Osteoblast (primary cell): ENCODE measurements at regions not wholly inside any gene's neighbourhood (a gene's known extent, or its start where the extent isn't known, plus 50 kb on each side); places are given as distances from the start of the nearest gene placed in this dataset.

Source experiments
- DNase-seq: peaks from one replicate; pipeline ENCODE4 v3.0.0; 2011; ENCODE audit warnings: low spot score, mixed read lengths; ENCODE audit not compliant: insufficient read length; ENCODE audit errors: missing footprints
- H2AFZ ChIP-seq: 2 replicates; pipeline ENCODE4 v1.6.0; 2011; ENCODE audit warnings: mild to moderate bottlenecking, low read length
- H3K27ac ChIP-seq: 2 replicates; pipeline ENCODE4 v1.5.1; 2011; ENCODE audit warnings: mild to moderate bottlenecking, low read depth, low read length, moderate library complexity
- H3K27me3 ChIP-seq: 2 replicates; pipeline ENCODE4 v1.6.0; 2012; ENCODE audit warnings: mild to moderate bottlenecking, control low read depth, inconsistent platforms, low read length, moderate library complexity; ENCODE audit not compliant: insufficient read depth
- H3K36me3 ChIP-seq: 2 replicates; pipeline ENCODE4 v1.5.1; 2011; ENCODE audit warnings: mild to moderate bottlenecking, low read length, control low read depth, moderate library complexity; ENCODE audit not compliant: insufficient read depth
- H3K4me1 ChIP-seq: 2 replicates; pipeline ENCODE4 v1.5.1; 2011; ENCODE audit warnings: mild to moderate bottlenecking, low read length, control low read depth, moderate library complexity; ENCODE audit not compliant: insufficient read depth
- H3K4me2 ChIP-seq: 2 replicates; pipeline ENCODE4 v1.6.0; 2011; ENCODE audit warnings: mild to moderate bottlenecking, low read length; ENCODE audit not compliant: insufficient read depth
- H3K4me3 ChIP-seq: fragments of 200-600 bp; sonication (generic); 3 replicates; pipeline ENCODE4 v1.5.1; 2012; ENCODE audit warnings: mild to moderate bottlenecking, low read length, inconsistent platforms; ENCODE audit not compliant: insufficient read depth
- H3K79me2 ChIP-seq: 2 replicates; pipeline ENCODE4 v1.6.0; 2012; ENCODE audit warnings: mild to moderate bottlenecking, low read length, control low read depth, inconsistent platforms; ENCODE audit not compliant: insufficient read depth
- H3K9me3 ChIP-seq: 2 replicates; pipeline ENCODE4 v1.5.1; 2011; ENCODE audit warnings: low read depth, low read length, control low read depth
- H4K20me1 ChIP-seq: 2 replicates; pipeline ENCODE4 v1.6.0; 2012; ENCODE audit warnings: mild to moderate bottlenecking, low read length, control low read depth; ENCODE audit not compliant: insufficient read depth
- TF ChIP-seq, protein P1 (sequence below): IDR thresholded peaks from 2 replicates; pipeline ENCODE4 v1.5.1; 2011; ENCODE audit warnings: mild to moderate bottlenecking, low read depth, low read length, moderate library complexity; ENCODE audit errors: extremely low read depth

DNA sequence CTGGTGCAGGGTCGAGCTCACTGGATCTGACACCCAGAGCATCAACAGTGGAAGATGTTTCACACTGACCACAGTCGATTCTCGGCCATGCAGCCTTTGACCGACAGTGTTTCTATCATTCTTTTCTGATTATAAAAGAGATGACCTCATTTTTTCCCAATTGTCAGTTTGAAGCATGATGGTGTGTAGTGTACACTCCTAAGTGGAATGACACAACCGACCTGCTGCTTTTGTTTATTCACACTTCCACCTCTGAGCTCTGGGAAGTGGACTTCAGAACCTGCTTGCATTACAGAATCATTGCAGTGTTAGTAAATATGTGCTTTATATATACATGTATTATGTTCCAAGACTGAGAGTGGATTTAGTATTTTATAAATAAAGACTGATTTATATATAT, 128.6 kb downstream of the IRX2 start:
- Histone ChIP-seq H2AFZ (no peak overlapping the region), H3K27me3 (no peaks in the 10 kb centered on the region), H4K20me1 (no peaks in the 10 kb centered on the region), H3K4me2 (no peak overlapping the region), H3K9me3 (peaks cover 2% of the 10 kb centered on the region), H3K36me3 (no peaks in the 10 kb centered on the region), H3K79me2 (no peaks in the 10 kb centered on the region), H3K4me3 (no peak overlapping the region), H3K27ac (no peak overlapping the region), H3K4me1 (no peaks in the 10 kb centered on the region)
- DNase-seq, result no peak
- TF ChIP-seq, protein P1, sequence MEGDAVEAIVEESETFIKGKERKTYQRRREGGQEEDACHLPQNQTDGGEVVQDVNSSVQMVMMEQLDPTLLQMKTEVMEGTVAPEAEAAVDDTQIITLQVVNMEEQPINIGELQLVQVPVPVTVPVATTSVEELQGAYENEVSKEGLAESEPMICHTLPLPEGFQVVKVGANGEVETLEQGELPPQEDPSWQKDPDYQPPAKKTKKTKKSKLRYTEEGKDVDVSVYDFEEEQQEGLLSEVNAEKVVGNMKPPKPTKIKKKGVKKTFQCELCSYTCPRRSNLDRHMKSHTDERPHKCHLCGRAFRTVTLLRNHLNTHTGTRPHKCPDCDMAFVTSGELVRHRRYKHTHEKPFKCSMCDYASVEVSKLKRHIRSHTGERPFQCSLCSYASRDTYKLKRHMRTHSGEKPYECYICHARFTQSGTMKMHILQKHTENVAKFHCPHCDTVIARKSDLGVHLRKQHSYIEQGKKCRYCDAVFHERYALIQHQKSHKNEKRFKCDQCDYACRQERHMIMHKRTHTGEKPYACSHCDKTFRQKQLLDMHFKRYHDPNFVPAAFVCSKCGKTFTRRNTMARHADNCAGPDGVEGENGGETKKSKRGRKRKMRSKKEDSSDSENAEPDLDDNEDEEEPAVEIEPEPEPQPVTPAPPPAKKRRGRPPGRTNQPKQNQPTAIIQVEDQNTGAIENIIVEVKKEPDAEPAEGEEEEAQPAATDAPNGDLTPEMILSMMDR, result no peak

DNA sequence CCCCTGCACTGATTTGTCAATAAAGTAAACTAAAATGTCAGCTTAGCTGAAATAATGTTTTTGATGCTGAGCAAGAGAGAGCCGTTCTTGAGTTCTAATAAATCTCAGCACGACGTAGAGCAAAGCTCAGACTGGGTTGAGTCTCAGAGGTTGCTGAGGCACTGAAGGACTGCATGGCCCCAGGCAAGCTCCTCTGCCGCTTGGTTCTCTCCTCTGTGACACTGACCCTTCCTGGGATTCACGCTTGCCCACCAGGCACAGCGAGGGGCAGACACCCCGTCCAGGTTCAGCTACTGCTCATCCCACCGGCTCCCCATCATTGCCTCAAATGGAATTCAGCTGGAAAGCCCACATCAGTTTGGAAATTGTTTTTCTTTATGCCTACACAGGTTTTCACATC, 129.8 kb downstream of the IRX2 start:
- Histone ChIP-seq H3K4me1 (no peaks in the 10 kb centered on the region), H3K9me3 (peaks cover 4% of the 10 kb centered on the region), H3K27ac (no peak overlapping the region), H3K4me2 (no peak overlapping the region), H3K27me3 (no peaks in the 10 kb centered on the region), H3K36me3 (no peaks in the 10 kb centered on the region), H3K4me3 (no peak overlapping the region), H4K20me1 (no peaks in the 10 kb centered on the region), H2AFZ (no peak overlapping the region), H3K79me2 (no peaks in the 10 kb centered on the region)
- no peak for DNase-seq
- TF ChIP-seq, protein P1, result no peak

DNA sequence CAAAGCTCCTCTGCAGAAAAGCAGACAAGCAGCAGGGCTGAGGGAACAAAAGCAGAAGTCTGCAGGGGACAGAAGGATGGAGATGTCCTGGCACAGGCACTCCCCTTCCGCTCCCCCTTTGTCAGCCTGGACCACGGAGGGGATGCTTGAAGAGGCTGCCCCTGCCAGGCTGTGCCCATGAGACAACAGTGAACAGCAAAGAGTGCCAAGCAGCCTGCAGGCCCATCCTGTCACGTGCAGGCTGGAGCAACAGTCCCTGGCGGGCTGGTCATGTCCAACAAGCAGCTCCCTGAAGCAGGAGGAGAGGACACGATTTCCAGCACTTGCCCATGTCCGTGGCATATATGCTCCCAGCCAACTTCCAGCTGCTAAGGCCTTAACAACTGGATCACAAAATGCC, 132.3 kb downstream of the IRX2 start:
- no peak overlapping the region for H3K4me2 ChIP-seq
- H3K36me3 ChIP-seq, result no peaks in the 10 kb centered on the region
- no peaks in the 10 kb centered on the region for H3K4me1 ChIP-seq
- TF ChIP-seq, protein P1, result no peak
- H3K9me3 ChIP-seq, result peaks cover 2% of the 10 kb centered on the region
- H2AFZ ChIP-seq, result no peak overlapping the region
- H4K20me1 ChIP-seq, result no peaks in the 10 kb centered on the region
- no peak for DNase-seq
- no peak overlapping the region for H3K27ac ChIP-seq
- no peak overlapping the region for H3K4me3 ChIP-seq
- H3K79me2 ChIP-seq, result no peaks in the 10 kb centered on the region
- H3K27me3 ChIP-seq, result no peaks in the 10 kb centered on the region

DNA sequence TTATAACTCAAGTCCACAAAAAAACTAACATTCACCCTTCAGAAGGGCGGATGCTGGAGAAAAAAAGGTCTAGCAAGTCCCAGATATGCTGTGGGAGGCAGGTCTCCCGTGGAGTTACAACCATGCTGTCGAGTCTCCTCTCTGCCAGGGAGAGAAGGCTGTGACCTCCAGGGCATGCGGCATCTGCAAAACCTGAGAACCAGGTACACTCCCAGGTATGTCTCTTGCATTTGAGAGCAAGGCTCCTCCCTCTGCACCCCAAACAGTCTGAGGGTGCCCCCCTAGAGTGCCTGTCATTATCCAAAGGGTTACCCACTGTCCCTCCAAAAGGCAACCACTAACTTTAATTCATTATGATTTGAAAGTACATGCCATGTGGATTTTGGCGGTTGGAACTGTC, 134.0 kb downstream of the IRX2 start:
- Histone ChIP-seq H4K20me1 (no peaks in the 10 kb centered on the region), H3K4me1 (no peaks in the 10 kb centered on the region), H3K27me3 (no peaks in the 10 kb centered on the region), H3K27ac (no peak overlapping the region), H3K79me2 (no peaks in the 10 kb centered on the region), H3K4me3 (no peak overlapping the region), H3K4me2 (no peak overlapping the region), H2AFZ (no peak overlapping the region), H3K36me3 (no peaks in the 10 kb centered on the region), H3K9me3 (peaks cover 2% of the 10 kb centered on the region)
- no peak for DNase-seq
- TF ChIP-seq, protein P1, result no peak
